CD8-positive, alpha-beta memory T cell (primary cell): ENCODE measurements at regions not wholly inside any gene's neighbourhood (a gene's known extent, or its start where the extent isn't known, plus 50 kb on each side); places are given as distances from the start of the nearest gene placed in this dataset.

ENCODE experiments used
- CTCF ChIA-PET: fragments of 350-600 bp; sonication (Branson Sonifier 250); formaldehyde crosslinking; loops from one replicate; lab custom pipeline; 2021; ENCODE audit warnings: antibody characterized with exemption; lab: Charles Lee
- POLR2A ChIA-PET: fragments of 350-600 bp; sonication (Branson Sonifier 250); formaldehyde crosslinking; loops from one replicate; lab custom pipeline; 2021; ENCODE audit warnings: antibody characterized with exemption; lab: Charles Lee
- DNase-seq, 5 donors: peaks; one replicate each; pipeline versions ENCODE4 v3.0.0 to v3.0.0-alpha.2; 2020 to 2022; ENCODE audit warnings: mixed read lengths in 1 of 5
- H3K27ac ChIP-seq: one replicate; pipeline ENCODE4 v1.7.0; 2013; ENCODE audit warnings: low read depth, mild to moderate bottlenecking, low read length, moderate library complexity
- H3K27me3 ChIP-seq: 2 replicates; pipeline ENCODE4 v1.7.0; 2013; ENCODE audit warnings: low read length, mild to moderate bottlenecking; ENCODE audit not compliant: insufficient read depth, poor library complexity, severe bottlenecking
- H3K36me3 ChIP-seq: 2 replicates; pipeline ENCODE4 v1.7.0; 2013; ENCODE audit warnings: mild to moderate bottlenecking, low read length, moderate library complexity; ENCODE audit not compliant: insufficient read depth
- H3K4me1 ChIP-seq: 2 replicates; pipeline ENCODE4 v1.7.0; 2013; ENCODE audit warnings: mild to moderate bottlenecking, low read length, moderate library complexity; ENCODE audit not compliant: insufficient read depth
- H3K4me3 ChIP-seq: 2 replicates; pipeline ENCODE4 v1.7.0; 2013; ENCODE audit warnings: mild to moderate bottlenecking, low read length
- H3K9me3 ChIP-seq: 2 replicates; pipeline ENCODE4 v1.7.0; 2013; ENCODE audit warnings: mild to moderate bottlenecking, low read length
- H3K27ac Mint-ChIP-seq, 8 donors: one replicate each; pipeline ENCODE4 v1.8.0; 2020 to 2021; ENCODE audit warnings: mixed read lengths in 8 of 8, mild to moderate bottlenecking in 6 of 8, inconsistent platforms in 3 of 8, moderate library complexity in 3 of 8
- H3K27me3 Mint-ChIP-seq, 2 donors: one replicate each; pipeline ENCODE4 v1.8.0; 2020 to 2021; ENCODE audit warnings: mixed read lengths in 2 of 2, mild to moderate bottlenecking in 1 of 2, moderate library complexity in 1 of 2
- H3K36me3 Mint-ChIP-seq, 3 donors: one replicate each; pipeline ENCODE4 v1.8.0; 2020 to 2021; ENCODE audit warnings: mixed read lengths in 3 of 3, inconsistent platforms in 1 of 3, mild to moderate bottlenecking in 1 of 3
- H3K4me1 Mint-ChIP-seq, 3 donors: one replicate each; pipeline ENCODE4 v1.8.0; 2020 to 2021; ENCODE audit warnings: mixed read lengths in 3 of 3, inconsistent platforms in 1 of 3, mild to moderate bottlenecking in 1 of 3
- H3K4me3 Mint-ChIP-seq, 7 donors: one replicate each; pipeline ENCODE4 v1.8.0; 2020 to 2021; ENCODE audit warnings: mixed read lengths in 7 of 7, mild to moderate bottlenecking in 6 of 7, moderate library complexity in 4 of 7, inconsistent platforms in 2 of 7
- H3K9me3 Mint-ChIP-seq, 5 donors: one replicate each; pipeline ENCODE4 v1.8.0; 2020 to 2022; ENCODE audit warnings: mixed read lengths in 5 of 5, mild to moderate bottlenecking in 3 of 5, moderate library complexity in 2 of 5, inconsistent platforms in 1 of 5

DNA sequence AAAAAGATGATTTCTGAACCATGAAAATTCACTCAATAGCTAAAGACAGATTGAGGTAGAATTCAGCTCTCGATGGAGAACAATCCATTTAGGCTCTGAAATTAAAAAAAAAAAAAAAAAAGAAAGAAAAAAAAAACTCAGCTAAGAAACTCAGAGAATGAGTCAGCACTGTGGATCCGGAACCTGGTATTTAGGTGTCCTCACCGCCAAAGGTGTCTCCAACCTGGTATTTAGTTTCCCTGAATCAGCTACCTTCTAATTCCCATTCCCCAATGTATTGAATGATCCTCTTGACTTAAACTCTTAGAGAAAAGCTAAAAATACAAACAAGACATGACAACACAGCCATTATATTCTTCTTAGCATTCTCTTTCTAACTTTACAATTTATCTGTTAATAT lies 150.3 kb upstream of the RASGEF1B start:
- POLR2A ChIA-PET: interaction anchor here (0.7 kb wide), 1 partner anchor 40 kb away, joined by 3 read pairs; no protein-coding TSS in a partner anchor
- no peak overlapping the region for H3K27ac Mint-ChIP-seq
- CTCF ChIA-PET: interaction anchor here (1.0 kb wide), 1 partner anchor 150 kb away, joined by 3 read pairs; the partner anchor contains the start of gene RASGEF1B
- H3K4me1 Mint-ChIP-seq: no peaks in the 10 kb centered on the region
- no peaks in the 10 kb centered on the region for H3K27me3 ChIP-seq
- H3K9me3 Mint-ChIP-seq: no peaks in the 10 kb centered on the region
- no peak overlapping the region for H3K27ac ChIP-seq
- no peak overlapping the region for H3K4me3 Mint-ChIP-seq
- no peaks in the 10 kb centered on the region for H3K27me3 Mint-ChIP-seq
- no peaks in the 10 kb centered on the region for H3K4me1 ChIP-seq
- no peak overlapping the region for H3K4me3 ChIP-seq
- no peak for DNase-seq
- H3K36me3 ChIP-seq: no peaks in the 10 kb centered on the region
- H3K9me3 ChIP-seq: no peaks in the 10 kb centered on the region
- no peaks in the 10 kb centered on the region for H3K36me3 Mint-ChIP-seq

DNA sequence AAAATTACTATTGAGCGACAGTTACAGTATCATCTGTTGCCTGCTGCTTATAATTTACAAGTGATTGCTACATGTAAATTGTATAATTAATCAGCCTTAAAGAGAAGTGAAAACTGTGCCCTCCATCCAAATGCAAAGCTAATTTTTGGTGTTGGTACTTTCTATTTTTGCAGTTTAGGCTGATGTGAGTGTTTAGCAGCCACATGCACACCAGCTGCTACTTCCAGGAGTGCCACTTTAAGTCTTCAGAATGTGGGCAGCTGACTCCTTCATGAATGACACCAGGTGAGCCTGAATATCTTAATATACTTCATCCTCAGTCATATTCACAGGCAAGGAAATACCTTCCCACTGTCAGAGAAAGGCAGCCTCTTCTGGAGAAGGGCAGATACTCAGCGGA lies 149.8 kb upstream of the RASGEF1B start:
- Mint-ChIP-seq H3K27me3 (no peaks in the 10 kb centered on the region), H3K27ac (no peak overlapping the region), H3K36me3 (no peaks in the 10 kb centered on the region), H3K4me3 (no peak overlapping the region), H3K9me3 (no peaks in the 10 kb centered on the region), H3K4me1 (no peaks in the 10 kb centered on the region)
- Histone ChIP-seq H3K4me1 (no peaks in the 10 kb centered on the region), H3K27me3 (no peaks in the 10 kb centered on the region), H3K9me3 (no peaks in the 10 kb centered on the region), H3K4me3 (no peak overlapping the region), H3K36me3 (no peaks in the 10 kb centered on the region), H3K27ac (no peak overlapping the region)
- DNase-seq: no peak
- CTCF ChIA-PET: no interaction called here
- POLR2A ChIA-PET: interaction anchor here (0.7 kb wide), 1 partner anchor 40 kb away, joined by 3 read pairs; no protein-coding TSS in a partner anchor

DNA sequence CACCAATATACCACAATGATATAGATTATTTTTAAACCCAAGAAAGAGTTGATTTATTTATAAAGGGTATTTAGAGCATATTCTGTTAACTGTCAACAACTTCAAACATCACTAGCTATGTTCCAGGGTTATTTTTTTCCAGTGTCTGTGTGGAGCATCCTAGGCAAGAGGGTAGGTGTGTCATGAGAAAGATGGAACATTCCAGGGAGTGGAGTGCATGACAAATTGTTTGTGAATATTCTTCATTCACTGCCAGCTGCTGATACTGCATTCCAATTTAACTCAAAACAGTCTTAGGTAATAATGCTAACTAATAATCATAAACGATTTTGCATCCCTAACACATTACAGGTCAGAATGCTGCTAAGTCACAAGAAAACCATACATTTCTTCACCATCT lies 148.7 kb upstream of the RASGEF1B start:
- no peaks in the 10 kb centered on the region for H3K36me3 ChIP-seq
- no peaks in the 10 kb centered on the region for H3K4me1 ChIP-seq
- Mint-ChIP-seq H3K4me3 (no peak overlapping the region), H3K36me3 (no peaks in the 10 kb centered on the region), H3K9me3 (no peaks in the 10 kb centered on the region), H3K4me1 (no peaks in the 10 kb centered on the region), H3K27me3 (no peaks in the 10 kb centered on the region), H3K27ac (no peak overlapping the region)
- ChIA-PET CTCF (no interaction called here), POLR2A (no interaction called here)
- DNase-seq: no peak
- no peak overlapping the region for H3K4me3 ChIP-seq
- H3K9me3 ChIP-seq: no peaks in the 10 kb centered on the region
- H3K27ac ChIP-seq: no peak overlapping the region
- no peaks in the 10 kb centered on the region for H3K27me3 ChIP-seq

DNA sequence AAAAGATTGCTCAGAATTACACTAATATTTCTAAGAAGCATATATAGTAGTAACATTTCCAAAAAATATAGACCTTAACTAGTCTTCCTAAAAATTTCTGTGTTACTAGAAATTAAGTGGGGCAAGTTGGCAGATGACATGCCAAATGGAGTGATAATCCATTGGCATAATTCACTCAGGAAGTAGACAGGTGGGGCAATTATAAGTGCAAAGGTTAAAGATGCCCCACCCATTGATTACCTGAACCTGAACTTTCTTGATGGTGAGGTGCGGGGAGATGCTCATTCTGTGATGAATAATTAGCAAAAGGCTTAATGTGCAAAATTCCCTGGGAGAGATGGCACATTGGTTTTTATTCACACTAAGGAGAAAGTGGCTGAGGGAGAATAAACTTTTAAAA lies 145.8 kb upstream of the RASGEF1B start:
- H3K9me3 ChIP-seq: no peaks in the 10 kb centered on the region
- H3K27me3 Mint-ChIP-seq: no peaks in the 10 kb centered on the region
- DNase-seq: no peak
- H3K4me1 ChIP-seq: no peaks in the 10 kb centered on the region
- H3K27me3 ChIP-seq: no peaks in the 10 kb centered on the region
- H3K27ac Mint-ChIP-seq: no peak overlapping the region
- no peak overlapping the region for H3K4me3 Mint-ChIP-seq
- CTCF ChIA-PET: no interaction called here
- POLR2A ChIA-PET: no interaction called here
- H3K4me1 Mint-ChIP-seq: no peaks in the 10 kb centered on the region
- no peaks in the 10 kb centered on the region for H3K9me3 Mint-ChIP-seq
- no peak overlapping the region for H3K4me3 ChIP-seq
- no peaks in the 10 kb centered on the region for H3K36me3 Mint-ChIP-seq
- no peaks in the 10 kb centered on the region for H3K36me3 ChIP-seq
- H3K27ac ChIP-seq: no peak overlapping the region

DNA sequence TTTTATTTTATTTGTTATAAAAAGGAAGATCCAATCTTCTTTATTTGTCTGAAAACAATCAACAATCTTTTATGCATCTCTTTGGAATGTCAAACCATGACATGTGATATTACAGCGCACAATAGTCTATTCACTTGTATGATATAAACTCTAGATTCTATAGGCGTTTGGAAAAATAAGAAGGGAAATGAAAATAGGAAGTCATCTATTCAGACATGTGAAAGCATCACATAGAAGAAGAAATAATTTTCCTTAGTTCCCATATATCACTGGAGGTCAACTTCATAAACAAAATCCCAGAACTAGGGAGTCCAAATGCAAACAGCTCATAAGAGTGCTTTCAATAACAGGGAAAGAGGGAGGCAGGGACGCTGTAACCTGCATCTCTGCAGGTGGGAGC lies 139.5 kb upstream of the RASGEF1B start:
- Histone ChIP-seq H3K4me3 (no peak overlapping the region), H3K4me1 (no peaks in the 10 kb centered on the region), H3K36me3 (no peaks in the 10 kb centered on the region), H3K27ac (no peak overlapping the region), H3K27me3 (no peaks in the 10 kb centered on the region), H3K9me3 (no peaks in the 10 kb centered on the region)
- Mint-ChIP-seq H3K27ac (no peak overlapping the region), H3K36me3 (peaks cover 0 to 4% (median 3%) of the 10 kb centered on the region in 3 donors), H3K9me3 (no peaks in the 10 kb centered on the region), H3K27me3 (peaks cover 0 to 2% of the 10 kb centered on the region in 2 donors), H3K4me1 (no peaks in the 10 kb centered on the region), H3K4me3 (no peak overlapping the region)
- ChIA-PET POLR2A (no interaction called here), CTCF (no interaction called here)
- no peak for DNase-seq

DNA sequence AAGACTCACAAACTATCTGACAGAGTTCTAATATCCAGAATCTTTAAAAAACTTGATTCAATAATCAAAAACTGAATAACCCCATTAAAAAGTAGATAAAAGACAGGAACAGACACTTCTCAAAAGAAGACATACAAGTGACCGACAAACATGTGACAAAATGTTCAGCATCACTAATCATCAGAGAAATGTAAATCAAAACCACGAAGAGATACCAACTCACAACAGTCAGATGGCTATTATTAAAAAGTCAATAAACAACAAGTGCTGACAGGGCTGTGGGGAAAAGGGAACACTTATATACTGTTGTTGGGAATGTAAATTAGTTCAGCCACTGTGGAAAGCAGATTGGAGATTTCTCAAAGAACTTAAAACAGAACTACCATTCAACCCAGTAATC lies 138.1 kb upstream of the RASGEF1B start:
- no peak for DNase-seq
- Histone ChIP-seq H3K4me3 (no peak overlapping the region), H3K9me3 (no peaks in the 10 kb centered on the region), H3K36me3 (no peaks in the 10 kb centered on the region), H3K27ac (no peak overlapping the region), H3K27me3 (no peaks in the 10 kb centered on the region), H3K4me1 (no peaks in the 10 kb centered on the region)
- Mint-ChIP-seq H3K9me3 (no peaks in the 10 kb centered on the region), H3K36me3 (peaks cover 0 to 4% (median 3%) of the 10 kb centered on the region in 3 donors), H3K4me3 (no peak overlapping the region), H3K27me3 (peaks cover 0 to 2% of the 10 kb centered on the region in 2 donors), H3K27ac (no peak overlapping the region), H3K4me1 (no peaks in the 10 kb centered on the region)
- POLR2A ChIA-PET: no interaction called here
- CTCF ChIA-PET: interaction anchor here (0.6 to 2.3 kb wide), 2 partner anchors 143 to 456 kb away, joined by 3 to 6 read pairs; no protein-coding TSS in a partner anchor

DNA sequence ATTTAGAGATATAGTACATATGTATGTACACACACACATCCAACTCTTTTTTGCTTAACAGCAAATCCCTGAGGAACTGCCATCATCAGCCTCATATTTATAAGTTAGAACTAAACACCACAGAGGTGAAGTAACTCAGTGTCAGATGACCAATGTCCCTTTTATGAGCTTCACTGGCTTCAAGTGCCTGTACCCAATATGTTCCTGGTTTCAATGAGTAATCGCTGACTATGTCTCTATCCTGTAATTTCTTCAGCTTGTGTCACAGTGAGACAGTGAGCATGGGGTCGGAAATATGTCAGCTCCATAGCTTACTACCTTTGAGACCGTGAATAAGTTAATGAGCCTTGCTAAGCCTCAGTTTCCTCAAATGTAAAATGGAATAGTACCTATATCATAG lies 136.2 kb upstream of the RASGEF1B start:
- no peaks in the 10 kb centered on the region for H3K4me1 ChIP-seq
- H3K4me3 ChIP-seq: no peak overlapping the region
- CTCF ChIA-PET: interaction anchor here (2.3 kb wide), 1 partner anchor 141 kb away, joined by 6 read pairs; no protein-coding TSS in a partner anchor
- Mint-ChIP-seq H3K4me3 (no peak overlapping the region), H3K4me1 (no peaks in the 10 kb centered on the region), H3K36me3 (peaks cover 0 to 4% (median 3%) of the 10 kb centered on the region in 3 donors), H3K27me3 (peaks cover 0 to 4% of the 10 kb centered on the region in 2 donors), H3K27ac (no peak overlapping the region), H3K9me3 (no peaks in the 10 kb centered on the region)
- DNase-seq: no peak
- H3K27me3 ChIP-seq: no peaks in the 10 kb centered on the region
- H3K27ac ChIP-seq: no peak overlapping the region
- no peaks in the 10 kb centered on the region for H3K36me3 ChIP-seq
- POLR2A ChIA-PET: no interaction called here
- no peaks in the 10 kb centered on the region for H3K9me3 ChIP-seq

DNA sequence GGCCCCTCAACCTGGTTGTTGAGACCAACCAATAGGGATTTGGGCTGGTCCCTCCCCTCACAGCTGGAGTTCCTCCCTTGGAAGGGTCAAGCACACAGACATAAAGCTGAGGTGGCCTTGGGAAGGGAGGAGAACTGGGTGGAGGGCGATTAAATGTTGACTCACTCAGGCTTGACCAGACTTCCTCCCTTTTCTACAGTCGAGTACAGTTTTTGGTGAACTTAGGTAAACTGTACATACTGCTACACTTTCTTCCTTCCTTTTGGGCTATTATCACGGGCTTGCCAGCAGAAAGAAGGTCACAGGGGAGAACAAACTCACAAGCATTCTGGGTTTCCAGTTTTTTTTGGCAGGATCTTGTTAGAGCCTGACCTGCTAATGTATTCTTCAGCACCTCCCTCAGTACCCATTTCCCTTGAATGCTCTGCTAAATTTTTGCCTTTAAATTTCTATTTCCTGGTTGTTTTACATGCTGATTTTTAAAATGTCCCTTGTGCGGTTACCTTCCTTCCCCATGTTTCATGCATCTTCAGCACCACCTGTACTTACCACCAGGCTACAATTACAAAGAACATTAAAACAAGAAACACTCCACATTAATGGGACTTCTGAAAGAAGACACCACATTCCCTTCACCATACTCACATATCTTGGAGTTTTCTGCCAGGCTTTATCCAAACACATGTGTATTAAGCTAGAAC lies 135.2 kb upstream of the RASGEF1B start:
- Histone ChIP-seq H3K4me3 (no peak overlapping the region), H3K27ac (no peak overlapping the region), H3K27me3 (no peaks in the 10 kb centered on the region), H3K4me1 (no peaks in the 10 kb centered on the region), H3K9me3 (no peaks in the 10 kb centered on the region), H3K36me3 (no peaks in the 10 kb centered on the region)
- DNase-seq: peak in 1 of 5 donors; percentile 1
- Mint-ChIP-seq H3K27me3 (peaks cover 0 to 4% of the 10 kb centered on the region in 2 donors), H3K36me3 (peaks cover 0 to 4% (median 3%) of the 10 kb centered on the region in 3 donors), H3K4me3 (no peak overlapping the region), H3K27ac (peak overlapping the region in 1 of 8 donors; percentile 37), H3K9me3 (no peaks in the 10 kb centered on the region), H3K4me1 (no peaks in the 10 kb centered on the region)
- POLR2A ChIA-PET: no interaction called here
- CTCF ChIA-PET: no interaction called here
